NB4 (cell line): ENCODE measurements at regions not wholly inside any gene's neighbourhood (a gene's known extent, or its start where the extent isn't known, plus 50 kb on each side); places are given as distances from the start of the nearest gene placed in this dataset.

Experiments
- DNase-seq: peaks from one replicate; pipeline ENCODE4 v3.0.0; 2010; ENCODE audit warnings: low read depth
- H3K4me3 ChIP-seq: one replicate; pipeline ENCODE4 v1.5.1; 2011; ENCODE audit warnings: mild to moderate bottlenecking, low read depth, low read length, moderate library complexity
- MYC ChIP-seq: IDR thresholded peaks from 2 replicates; pipeline ENCODE4 v1.6.1; 2011; ENCODE audit warnings: low read depth, low read length
- POLR2A ChIP-seq: IDR thresholded peaks from 2 replicates; pipeline ENCODE4 v1.6.1; 2011; ENCODE audit warnings: mild to moderate bottlenecking; ENCODE audit not compliant: insufficient read length; ENCODE audit errors: extremely low read depth
- TF ChIP-seq, protein P1 (sequence below): IDR thresholded peaks from 2 replicates; pipeline ENCODE4 v1.6.1; 2011; ENCODE audit warnings: low read depth, low read length
- TF ChIP-seq, protein P2 (sequence below): IDR thresholded peaks from one replicate; pipeline ENCODE4 v1.5.1; 2012; ENCODE audit warnings: low read depth, low read length

DNA sequence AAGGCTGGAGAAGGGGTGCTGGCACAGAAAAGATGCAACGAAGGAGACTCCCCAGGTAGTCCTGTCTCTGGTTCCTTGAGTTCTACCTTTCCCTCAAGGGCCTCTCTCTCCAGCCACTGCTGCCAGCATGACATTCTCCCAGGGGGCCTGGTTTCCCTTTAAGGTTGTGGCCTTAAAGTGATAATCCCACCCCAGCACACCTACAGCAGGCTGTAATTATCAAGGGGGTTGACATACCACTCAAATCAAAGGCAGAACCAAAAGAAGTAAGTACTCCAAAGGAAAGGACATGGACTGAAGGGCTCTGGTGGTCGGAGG, 84.7 kb upstream of the KCNK12 start:
- TF ChIP-seq MYC (no peak), POLR2A (no peak)
- TF ChIP-seq, protein P1, sequence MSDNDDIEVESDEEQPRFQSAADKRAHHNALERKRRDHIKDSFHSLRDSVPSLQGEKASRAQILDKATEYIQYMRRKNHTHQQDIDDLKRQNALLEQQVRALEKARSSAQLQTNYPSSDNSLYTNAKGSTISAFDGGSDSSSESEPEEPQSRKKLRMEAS = no peak
- TF ChIP-seq, protein P2, sequence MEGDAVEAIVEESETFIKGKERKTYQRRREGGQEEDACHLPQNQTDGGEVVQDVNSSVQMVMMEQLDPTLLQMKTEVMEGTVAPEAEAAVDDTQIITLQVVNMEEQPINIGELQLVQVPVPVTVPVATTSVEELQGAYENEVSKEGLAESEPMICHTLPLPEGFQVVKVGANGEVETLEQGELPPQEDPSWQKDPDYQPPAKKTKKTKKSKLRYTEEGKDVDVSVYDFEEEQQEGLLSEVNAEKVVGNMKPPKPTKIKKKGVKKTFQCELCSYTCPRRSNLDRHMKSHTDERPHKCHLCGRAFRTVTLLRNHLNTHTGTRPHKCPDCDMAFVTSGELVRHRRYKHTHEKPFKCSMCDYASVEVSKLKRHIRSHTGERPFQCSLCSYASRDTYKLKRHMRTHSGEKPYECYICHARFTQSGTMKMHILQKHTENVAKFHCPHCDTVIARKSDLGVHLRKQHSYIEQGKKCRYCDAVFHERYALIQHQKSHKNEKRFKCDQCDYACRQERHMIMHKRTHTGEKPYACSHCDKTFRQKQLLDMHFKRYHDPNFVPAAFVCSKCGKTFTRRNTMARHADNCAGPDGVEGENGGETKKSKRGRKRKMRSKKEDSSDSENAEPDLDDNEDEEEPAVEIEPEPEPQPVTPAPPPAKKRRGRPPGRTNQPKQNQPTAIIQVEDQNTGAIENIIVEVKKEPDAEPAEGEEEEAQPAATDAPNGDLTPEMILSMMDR = no peak
- H3K4me3 ChIP-seq = no peak overlapping the region
- DNase-seq = no peak

DNA sequence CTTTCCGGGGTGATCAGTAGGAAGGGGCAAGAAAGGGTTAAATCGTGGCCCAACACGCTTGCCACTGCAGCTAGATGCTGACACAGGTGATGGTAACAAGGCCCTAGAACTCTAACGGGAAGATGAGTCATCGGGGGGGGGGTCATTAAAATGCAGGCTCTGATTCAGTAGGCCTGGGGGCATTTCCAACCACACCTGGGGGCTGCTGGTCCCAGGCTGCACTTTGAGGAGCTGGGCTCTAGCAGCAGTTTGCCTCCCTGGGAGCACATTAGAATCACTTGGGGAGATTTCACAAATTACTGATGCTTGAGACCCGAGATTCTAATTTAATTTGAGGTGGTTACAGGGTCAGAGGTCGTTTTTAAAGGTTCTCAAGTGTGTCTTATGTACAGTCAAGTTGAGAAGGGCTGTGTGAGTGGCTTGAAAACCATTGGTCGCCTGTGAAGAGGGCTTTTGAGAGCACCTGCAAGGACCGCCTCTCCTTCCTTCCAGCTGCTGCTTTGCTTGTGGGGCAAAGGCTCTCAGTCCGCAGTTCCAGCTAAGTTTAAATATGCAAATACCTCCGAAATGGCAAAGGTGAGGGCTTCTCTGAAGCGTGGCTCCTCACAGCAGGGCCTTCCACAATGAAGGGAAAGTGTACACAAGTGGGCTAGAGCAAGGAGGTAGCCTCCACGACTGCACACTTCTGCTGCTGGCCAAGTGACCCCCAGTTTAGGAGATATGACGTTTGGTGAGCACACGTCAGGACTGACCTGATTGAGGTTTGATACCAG, 84.2 kb upstream of the KCNK12 start:
- TF ChIP-seq MYC = no peak
- TF ChIP-seq, protein P2 = no peak
- TF ChIP-seq POLR2A = no peak
- TF ChIP-seq, protein P1 = no peak
- no peak for DNase-seq
- no peak overlapping the region for H3K4me3 ChIP-seq

DNA sequence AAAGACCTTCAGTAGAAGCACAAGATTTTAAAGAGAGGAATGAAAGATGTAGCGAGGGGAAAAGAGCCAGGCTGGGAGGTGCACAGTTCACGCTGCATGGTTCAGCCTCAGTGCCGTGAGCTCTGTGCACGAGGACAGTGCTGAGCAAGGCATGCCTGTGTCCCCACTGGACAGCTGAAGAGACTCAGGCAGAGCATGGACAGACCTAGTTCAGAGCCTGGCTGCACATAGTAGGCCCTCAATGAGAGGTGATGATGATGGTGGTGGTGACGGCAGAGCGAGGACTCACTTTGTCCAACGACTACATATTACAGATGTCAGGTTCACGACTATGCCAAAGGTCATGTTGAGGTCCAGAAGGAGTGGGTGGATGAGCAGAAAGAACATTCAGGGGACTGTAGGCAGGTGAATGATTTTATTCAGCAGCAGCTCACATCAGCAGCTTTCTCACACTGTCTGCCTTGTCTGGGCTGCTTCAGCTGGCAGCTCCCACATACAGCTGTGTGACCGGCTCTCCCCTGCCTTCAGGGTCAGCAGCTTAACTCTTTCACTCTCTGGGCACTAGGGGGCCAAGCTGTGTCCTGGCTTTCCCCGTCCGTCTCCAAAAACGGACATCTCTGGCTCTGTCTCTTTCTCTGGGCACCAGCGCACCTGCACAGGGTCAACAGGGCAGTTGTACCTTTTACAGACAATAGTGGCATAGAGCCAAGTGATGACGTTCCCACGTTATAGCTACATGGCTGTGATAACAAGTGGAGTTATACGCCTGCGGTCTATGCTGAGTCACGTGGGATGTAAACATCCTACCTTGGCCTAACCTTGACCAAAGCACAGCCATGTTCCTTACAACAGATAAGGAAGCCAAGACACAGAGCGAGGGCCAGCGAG, 83.4 kb upstream of the KCNK12 start:
- peak; percentile 46 for DNase-seq
- H3K4me3 ChIP-seq = no peak overlapping the region
- TF ChIP-seq POLR2A = no peak
- TF ChIP-seq, protein P2 = peak; percentile 36
- no peak for TF ChIP-seq MYC

DNA sequence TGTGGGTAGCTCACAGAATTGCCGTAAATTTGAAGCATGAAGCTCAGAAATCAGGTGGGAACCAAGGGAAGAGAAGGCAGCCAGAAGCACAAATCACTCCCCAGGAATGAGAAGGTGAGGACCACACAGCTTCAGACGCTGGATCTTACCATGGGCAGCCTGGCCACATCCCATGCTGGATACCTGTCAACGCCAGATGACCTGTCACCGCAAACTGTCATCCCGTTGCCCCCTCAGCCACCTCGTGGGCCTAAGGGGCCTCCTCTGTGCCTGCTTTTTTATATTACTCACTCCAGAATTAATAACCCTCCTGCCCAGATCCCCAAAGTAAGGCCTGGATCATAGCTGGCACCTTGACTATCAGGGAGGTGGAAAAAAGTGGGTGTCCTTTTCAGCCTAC, 82.3 kb upstream of the KCNK12 start:
- no peak for DNase-seq
- H3K4me3 ChIP-seq = no peak overlapping the region
- TF ChIP-seq, protein P1 = no peak
- no peak for TF ChIP-seq POLR2A
- TF ChIP-seq, protein P2 = no peak

DNA sequence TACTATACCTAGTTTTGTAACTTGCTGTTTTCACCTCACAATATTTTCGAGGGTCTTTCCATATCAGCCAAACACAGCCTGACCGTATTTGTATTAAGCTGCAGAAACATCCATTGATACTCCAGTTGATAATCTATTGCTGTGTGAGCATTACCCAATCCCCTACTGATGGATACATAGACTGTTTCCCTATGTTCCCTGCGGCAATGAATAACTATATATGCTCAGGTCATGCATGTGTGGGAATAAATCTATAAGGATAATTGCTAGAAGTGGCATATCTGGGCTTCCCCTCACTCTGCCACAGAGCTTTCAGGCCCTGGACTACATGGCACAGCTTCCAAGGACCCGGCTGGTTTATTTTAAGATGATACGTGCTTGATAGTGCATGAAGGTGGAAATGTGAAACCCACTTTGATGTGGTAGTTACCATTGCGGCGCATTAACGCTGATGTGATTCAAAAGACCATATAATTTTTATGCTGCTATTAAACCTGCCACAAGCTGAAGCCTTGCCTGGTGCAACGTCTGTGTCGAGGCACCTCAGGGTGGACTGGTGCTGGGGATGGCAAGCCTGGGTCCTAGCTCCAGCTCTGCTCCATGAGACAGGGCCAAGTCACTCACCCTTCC, 81.4 kb upstream of the KCNK12 start:
- TF ChIP-seq, protein P1 = no peak
- TF ChIP-seq, protein P2 = no peak
- TF ChIP-seq POLR2A (no peak), MYC (no peak)
- no peak overlapping the region for H3K4me3 ChIP-seq
- DNase-seq = no peak
